HEK293 (cell line): ENCODE measurements at regions not wholly inside any gene's neighbourhood (a gene's known extent, or its start where the extent isn't known, plus 50 kb on each side); places are given as distances from the start of the nearest gene placed in this dataset.

Experiments
- CTCF ChIA-PET: fragments of 350-600 bp; formaldehyde crosslinking; extraction: SDS; loops from one replicate; lab custom pipeline; 2021; ENCODE audit warnings: antibody characterized with exemption; lab: Yijun Ruan, JAX
- POLR2A ChIA-PET: fragments of 300-600 bp; formaldehyde crosslinking; extraction: SDS; loops from one replicate; lab custom pipeline; 2020; ENCODE audit warnings: antibody characterized with exemption, inconsistent platforms; lab: Yijun Ruan, JAX
- H3K27ac ChIP-seq: fragments of 200-500 bp; sonication (Bioruptor generic); 2 replicates; pipeline ENCODE4 v1.5.1; 2014; ENCODE audit warnings: low read depth, low read length, control low read depth, inconsistent platforms; ENCODE audit errors: extremely low read depth
- H3K36me3 ChIP-seq, 2 experiments: fragments of 200-500 bp in 1 of 2; sonication (Bioruptor generic) in 1 of 2; 1 replicate in 1 of 2; 2 replicates in 1 of 2; pipeline ENCODE4 v1.5.1; 2014 to 2017; ENCODE audit warnings: inconsistent platforms in 2 of 2, low read length in 2 of 2; ENCODE audit not compliant: control insufficient read depth in 2 of 2, insufficient read depth in 1 of 2
- H3K4me1 ChIP-seq: fragments of 200-500 bp; sonication (Bioruptor generic); 2 replicates; pipeline ENCODE4 v1.5.1; 2014; ENCODE audit warnings: mild to moderate bottlenecking, low read length, inconsistent platforms; ENCODE audit not compliant: control insufficient read depth, insufficient read depth
- H3K4me3 ChIP-seq: 2 replicates; pipeline ENCODE4 v1.5.1; 2011; ENCODE audit warnings: low read depth, mild to moderate bottlenecking, control low read depth, low read length, moderate library complexity
- H3K9me3 ChIP-seq: fragments of 200-500 bp; sonication (Bioruptor generic); 2 replicates; pipeline ENCODE4 v1.5.1; 2014; ENCODE audit warnings: low read depth, low read length, inconsistent platforms; ENCODE audit not compliant: control insufficient read depth, insufficient read depth
- ELK4 ChIP-seq: IDR thresholded peaks from 2 replicates; pipeline ENCODE4 v1.6.1; 2011; ENCODE audit warnings: mild to moderate bottlenecking, low read depth, low read length, borderline replicate concordance
- KLF16 ChIP-seq: fragments of 450-650 bp; formaldehyde crosslinking; IDR thresholded peaks from 2 replicates; pipeline ENCODE4 v1.5.1; 2017; ENCODE audit warnings: missing biosample characterization, missing genetic modification characterization
- PRDM1 ChIP-seq: fragments of 450-650 bp; formaldehyde crosslinking; IDR thresholded peaks from 2 replicates; pipeline ENCODE4; 2016; ENCODE audit warnings: missing biosample characterization, missing genetic modification characterization
- SP3 ChIP-seq: fragments of 450-650 bp; formaldehyde crosslinking; IDR thresholded peaks from 2 replicates; pipeline ENCODE4 v1.5.1; 2016; ENCODE audit warnings: missing biosample characterization, missing genetic modification characterization
- ZBTB8A ChIP-seq: fragments of 450-650 bp; formaldehyde crosslinking; IDR thresholded peaks from 2 replicates; pipeline ENCODE4 v1.5.1; 2016; ENCODE audit warnings: missing biosample characterization, missing genetic modification characterization
- ZEB2 ChIP-seq: fragments of 450-650 bp; formaldehyde crosslinking; IDR thresholded peaks from 2 replicates; pipeline ENCODE4 v1.5.1; 2016; ENCODE audit warnings: missing biosample characterization, missing genetic modification characterization
- ZFP37 ChIP-seq: fragments of 450-650 bp; formaldehyde crosslinking; IDR thresholded peaks from 2 replicates; pipeline ENCODE4 v1.5.1; 2016; ENCODE audit warnings: missing biosample characterization, missing genetic modification characterization
- ZNF274 ChIP-seq, 2 experiments: fragments of 200-500 bp in 1 of 2; fragments of 450-650 bp in 1 of 2; sonication (Bioruptor generic) in 1 of 2; formaldehyde crosslinking in 1 of 2; IDR thresholded peaks; 2 replicates each; pipeline versions ENCODE4 v1.5.1 to v1.6.1; 2014 to 2016; ENCODE audit warnings: borderline replicate concordance in 1 of 2, inconsistent platforms in 1 of 2, low read length in 1 of 2, missing biosample characterization in 1 of 2, missing genetic modification characterization in 1 of 2
- ZNF514 ChIP-seq: fragments of 450-650 bp; formaldehyde crosslinking; IDR thresholded peaks from 2 replicates; pipeline ENCODE4 v1.5.1; 2016; ENCODE audit warnings: missing biosample characterization, missing genetic modification characterization
- ZNF530 ChIP-seq: fragments of 450-650 bp; formaldehyde crosslinking; IDR thresholded peaks from 2 replicates; pipeline ENCODE4 v1.5.1; 2016; ENCODE audit warnings: low read depth, missing biosample characterization, missing genetic modification characterization
- ZNF549 ChIP-seq: fragments of 450-650 bp; IDR thresholded peaks from 2 replicates; pipeline ENCODE4 v1.5.1; 2018; ENCODE audit warnings: missing biosample characterization, missing genetic modification characterization, mild to moderate bottlenecking, inconsistent platforms, moderate library complexity
- ZNF561 ChIP-seq: fragments of 450-650 bp; IDR thresholded peaks from 2 replicates; pipeline ENCODE4 v1.5.1; 2018; ENCODE audit warnings: missing biosample characterization, missing genetic modification characterization, borderline replicate concordance
- ZNF623 ChIP-seq: fragments of 450-650 bp; formaldehyde crosslinking; IDR thresholded peaks from 2 replicates; pipeline ENCODE4 v1.5.1; 2016; ENCODE audit warnings: missing biosample characterization, missing genetic modification characterization
- ZNF629 ChIP-seq: fragments of 450-650 bp; formaldehyde crosslinking; IDR thresholded peaks from 2 replicates; pipeline ENCODE4 v1.5.1; 2017; ENCODE audit warnings: missing biosample characterization, missing genetic modification characterization
- ZNF664 ChIP-seq: fragments of 450-650 bp; formaldehyde crosslinking; IDR thresholded peaks from 2 replicates; pipeline ENCODE4 v1.5.1; 2016; ENCODE audit warnings: missing biosample characterization, missing genetic modification characterization
- ZNF701 ChIP-seq: fragments of 450-650 bp; formaldehyde crosslinking; IDR thresholded peaks from 2 replicates; pipeline ENCODE4 v1.5.1; 2016; ENCODE audit warnings: missing biosample characterization, missing genetic modification characterization
- ZNF792 ChIP-seq: fragments of 450-650 bp; formaldehyde crosslinking; IDR thresholded peaks from 2 replicates; pipeline ENCODE4 v1.5.1; 2016; ENCODE audit warnings: missing biosample characterization, missing genetic modification characterization
- ZSCAN4 ChIP-seq: fragments of 450-650 bp; formaldehyde crosslinking; IDR thresholded peaks from 2 replicates; pipeline ENCODE4 v1.5.1; 2017; ENCODE audit warnings: missing biosample characterization, missing genetic modification characterization
- ZXDB ChIP-seq: fragments of 450-650 bp; formaldehyde crosslinking; IDR thresholded peaks from 2 replicates; pipeline ENCODE4 v1.5.1; 2016; ENCODE audit warnings: missing biosample characterization, missing genetic modification characterization
- TF ChIP-seq, protein P1 (sequence below): fragments of 450-650 bp; formaldehyde crosslinking; optimal IDR thresholded peaks from 2 replicates; pipeline ENCODE3; 2016; ENCODE audit warnings: missing biosample characterization, mild to moderate bottlenecking, missing genetic modification characterization
- TF ChIP-seq, protein P2 (sequence below): fragments of 450-650 bp; formaldehyde crosslinking; conservative IDR thresholded peaks from 2 replicates; pipeline ENCODE4 v1.5.1; 2016; ENCODE audit warnings: low read depth, missing biosample characterization, missing genetic modification characterization
- TF ChIP-seq, protein P3 (sequence below): fragments of 450-650 bp; formaldehyde crosslinking; IDR thresholded peaks from 2 replicates; pipeline ENCODE4 v1.5.1; 2017; ENCODE audit warnings: missing biosample characterization, missing genetic modification characterization

DNA sequence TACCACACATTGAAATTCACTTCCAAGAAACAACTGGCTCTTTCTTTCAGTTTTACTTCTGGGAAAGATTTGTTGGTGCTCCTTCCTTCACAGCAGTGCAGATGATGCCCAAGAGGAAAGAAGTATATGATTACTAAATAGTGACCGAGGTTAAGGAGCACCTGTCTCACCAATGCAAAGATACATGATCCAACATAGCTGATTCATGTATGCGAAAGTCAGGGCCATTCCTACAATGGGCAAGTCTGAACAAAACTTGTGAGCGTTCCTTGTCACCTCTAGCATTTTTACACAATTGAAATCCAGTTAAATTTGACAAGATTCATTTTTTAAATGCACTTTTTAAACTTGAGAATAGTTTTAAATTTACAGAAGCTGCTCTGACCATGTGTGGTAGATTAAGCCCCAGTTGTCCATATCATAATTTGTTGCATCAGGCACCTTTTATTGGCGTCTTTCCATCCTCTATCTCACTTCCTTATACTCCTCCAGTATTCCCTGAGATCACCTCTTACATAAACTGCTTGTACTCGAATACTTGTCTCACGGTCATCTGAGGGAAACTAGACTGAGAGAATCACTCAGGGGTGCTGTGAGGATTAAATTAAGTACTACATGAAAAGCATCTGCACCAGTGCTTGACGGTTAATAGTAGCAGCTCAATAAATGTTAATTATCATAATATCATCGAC, 438.8 kb upstream of the CDH20 start (continued):
- TF ChIP-seq ZSCAN4 (tag by site-specific recombination) (no peak), ZXDB (tag by site-specific recombination) (no peak)
- TF ChIP-seq, protein P1, sequence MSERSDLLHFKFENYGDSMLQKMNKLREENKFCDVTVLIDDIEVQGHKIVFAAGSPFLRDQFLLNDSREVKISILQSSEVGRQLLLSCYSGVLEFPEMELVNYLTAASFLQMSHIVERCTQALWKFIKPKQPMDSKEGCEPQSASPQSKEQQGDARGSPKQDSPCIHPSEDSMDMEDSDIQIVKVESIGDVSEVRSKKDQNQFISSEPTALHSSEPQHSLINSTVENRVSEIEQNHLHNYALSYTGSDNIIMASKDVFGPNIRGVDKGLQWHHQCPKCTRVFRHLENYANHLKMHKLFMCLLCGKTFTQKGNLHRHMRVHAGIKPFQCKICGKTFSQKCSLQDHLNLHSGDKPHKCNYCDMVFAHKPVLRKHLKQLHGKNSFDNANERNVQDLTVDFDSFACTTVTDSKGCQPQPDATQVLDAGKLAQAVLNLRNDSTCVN (tag by site-specific recombination), result no peak
- TF ChIP-seq, protein P2, sequence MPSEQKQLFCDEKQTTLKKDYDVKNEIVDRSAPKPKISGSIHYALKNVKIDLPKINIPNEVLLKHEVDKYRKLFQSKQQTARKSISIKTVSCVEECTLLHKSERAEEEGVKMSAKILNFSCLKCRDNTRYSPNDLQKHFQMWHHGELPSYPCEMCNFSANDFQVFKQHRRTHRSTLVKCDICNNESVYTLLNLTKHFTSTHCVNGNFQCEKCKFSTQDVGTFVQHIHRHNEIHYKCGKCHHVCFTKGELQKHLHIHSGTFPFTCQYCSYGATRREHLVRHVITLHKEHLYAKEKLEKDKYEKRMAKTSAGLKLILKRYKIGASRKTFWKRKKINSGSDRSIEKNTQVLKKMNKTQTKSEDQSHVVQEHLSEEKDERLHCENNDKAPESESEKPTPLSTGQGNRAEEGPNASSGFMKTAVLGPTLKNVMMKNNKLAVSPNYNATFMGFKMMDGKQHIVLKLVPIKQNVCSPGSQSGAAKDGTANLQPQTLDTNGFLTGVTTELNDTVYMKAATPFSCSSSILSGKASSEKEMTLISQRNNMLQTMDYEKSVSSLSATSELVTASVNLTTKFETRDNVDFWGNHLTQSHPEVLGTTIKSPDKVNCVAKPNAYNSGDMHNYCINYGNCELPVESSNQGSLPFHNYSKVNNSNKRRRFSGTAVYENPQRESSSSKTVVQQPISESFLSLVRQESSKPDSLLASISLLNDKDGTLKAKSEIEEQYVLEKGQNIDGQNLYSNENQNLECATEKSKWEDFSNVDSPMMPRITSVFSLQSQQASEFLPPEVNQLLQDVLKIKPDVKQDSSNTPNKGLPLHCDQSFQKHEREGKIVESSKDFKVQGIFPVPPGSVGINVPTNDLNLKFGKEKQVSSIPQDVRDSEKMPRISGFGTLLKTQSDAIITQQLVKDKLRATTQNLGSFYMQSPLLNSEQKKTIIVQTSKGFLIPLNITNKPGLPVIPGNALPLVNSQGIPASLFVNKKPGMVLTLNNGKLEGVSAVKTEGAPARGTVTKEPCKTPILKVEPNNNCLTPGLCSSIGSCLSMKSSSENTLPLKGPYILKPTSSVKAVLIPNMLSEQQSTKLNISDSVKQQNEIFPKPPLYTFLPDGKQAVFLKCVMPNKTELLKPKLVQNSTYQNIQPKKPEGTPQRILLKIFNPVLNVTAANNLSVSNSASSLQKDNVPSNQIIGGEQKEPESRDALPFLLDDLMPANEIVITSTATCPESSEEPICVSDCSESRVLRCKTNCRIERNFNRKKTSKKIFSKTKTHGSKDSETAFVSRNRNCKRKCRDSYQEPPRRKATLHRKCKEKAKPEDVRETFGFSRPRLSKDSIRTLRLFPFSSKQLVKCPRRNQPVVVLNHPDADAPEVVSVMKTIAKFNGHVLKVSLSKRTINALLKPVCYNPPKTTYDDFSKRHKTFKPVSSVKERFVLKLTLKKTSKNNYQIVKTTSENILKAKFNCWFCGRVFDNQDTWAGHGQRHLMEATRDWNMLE (tag by site-specific recombination), result no peak

- no peak overlapping the region for H3K4me3 ChIP-seq
- CTCF ChIA-PET, result no interaction called here
- TF ChIP-seq ZEB2 (no peak), ZNF629 (tag by site-specific recombination) (no peak), ZNF623 (no peak), ZNF274 (IDR thresholded peaks at IDR 0.05; ENCODE audit: low read length) (no peak), ZNF274 (tag by site-specific recombination; IDR thresholded peaks at IDR 0.05; ENCODE audit: borderline replicate concordance) (no peak), ZNF701 (tag by site-specific recombination) (no peak), ELK4 (no peak), ZNF514 (no peak)
- TF ChIP-seq, protein P3, sequence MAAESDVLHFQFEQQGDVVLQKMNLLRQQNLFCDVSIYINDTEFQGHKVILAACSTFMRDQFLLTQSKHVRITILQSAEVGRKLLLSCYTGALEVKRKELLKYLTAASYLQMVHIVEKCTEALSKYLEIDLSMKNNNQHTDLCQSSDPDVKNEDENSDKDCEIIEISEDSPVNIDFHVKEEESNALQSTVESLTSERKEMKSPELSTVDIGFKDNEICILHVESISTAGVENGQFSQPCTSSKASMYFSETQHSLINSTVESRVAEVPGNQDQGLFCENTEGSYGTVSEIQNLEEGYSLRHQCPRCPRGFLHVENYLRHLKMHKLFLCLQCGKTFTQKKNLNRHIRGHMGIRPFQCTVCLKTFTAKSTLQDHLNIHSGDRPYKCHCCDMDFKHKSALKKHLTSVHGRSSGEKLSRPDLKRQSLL (tag by site-specific recombination), result no peak
- H3K36me3 ChIP-seq, result no peaks in the 10 kb centered on the region
- peak overlapping the region; percentile 74 for H3K27ac ChIP-seq
- POLR2A ChIA-PET, result interaction anchor here (0.7 kb wide), 1 partner anchor 25 kb away, joined by 3 read pairs; no protein-coding TSS in a partner anchor
- peaks cover 34% of the 10 kb centered on the region for H3K4me1 ChIP-seq
- H3K9me3 ChIP-seq, result no peaks in the 10 kb centered on the region
Measured at GRCh38 chr18:60895181-60895580, 438.0 kb upstream of the CDH20 start.

GRCh38 chr18:60898111-60898510, 435.1 kb upstream of the CDH20 start:
- Histone ChIP-seq H3K4me1 (peaks cover 32% of the 10 kb centered on the region), H3K9me3 (no peaks in the 10 kb centered on the region), H3K27ac (no peak overlapping the region), H3K4me3 (no peak overlapping the region), H3K36me3 (no peaks in the 10 kb centered on the region)
- TF ChIP-seq ZNF549 (no peak), KLF16 (tag by site-specific recombination) (no peak), PRDM1 (no peak), ZNF664 (tag by site-specific recombination) (no peak), ZFP37 (no peak), ZNF561 (tag by site-specific recombination) (no peak), ZNF530 (tag by site-specific recombination) (no peak), SP3 (tag by site-specific recombination) (no peak), ZNF792 (tag by site-specific recombination) (no peak), ZBTB8A (no peak)
- CTCF ChIA-PET, result no interaction called here
- POLR2A ChIA-PET, result no interaction called here
